ENCODE measurements at regions not wholly inside any gene's neighbourhood (a gene's known extent, or its start where the extent isn't known, plus 50 kb on each side); places are given as distances from the start of the nearest gene placed in this dataset.

DNA sequence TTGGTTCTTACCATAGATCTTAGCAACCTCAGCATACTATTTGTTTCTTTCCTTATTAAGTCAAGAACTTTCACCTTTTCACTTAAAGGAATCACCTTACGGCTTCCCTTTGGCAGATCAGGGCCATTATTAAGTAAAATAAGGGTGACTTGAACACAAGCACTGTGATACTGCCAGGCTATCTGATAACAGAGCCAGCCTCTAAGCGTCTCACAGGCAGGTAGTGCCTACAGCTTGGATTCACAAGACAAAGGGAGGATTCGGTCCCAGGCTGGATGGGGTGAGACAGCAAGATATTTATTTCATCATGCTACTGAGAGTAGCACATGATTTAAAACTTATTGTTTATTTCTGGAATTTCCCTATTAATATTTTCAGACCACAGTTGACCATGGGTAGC is 218.6 kb downstream of the FOXO1 start:
- in situ Hi-C loops (cut with MboI; ENCODE audit: low pct_unique_long_range_greater_than_20kb in 2 of 9, low sequenced_read_pairs in 9 of 9, unreplicated experiment in 9 of 9) = no loop called here
- Histone ChIP-seq H3K27ac (no peak overlapping the region), H3K4me3 (no peak overlapping the region), H3K4me1 (replicated peaks in 1 of 2) (no peaks in the 10 kb centered on the region)
- no peak for ATAC-seq (replicated peaks in 6 of 8)
- 67 to 100% (median 85%) methylated on average over 1 to 3 of the region's 3 CpGs; no CpG with 5 or more reads in 3 of the 10 experiments for WGBS, 10 experiments

DNA sequence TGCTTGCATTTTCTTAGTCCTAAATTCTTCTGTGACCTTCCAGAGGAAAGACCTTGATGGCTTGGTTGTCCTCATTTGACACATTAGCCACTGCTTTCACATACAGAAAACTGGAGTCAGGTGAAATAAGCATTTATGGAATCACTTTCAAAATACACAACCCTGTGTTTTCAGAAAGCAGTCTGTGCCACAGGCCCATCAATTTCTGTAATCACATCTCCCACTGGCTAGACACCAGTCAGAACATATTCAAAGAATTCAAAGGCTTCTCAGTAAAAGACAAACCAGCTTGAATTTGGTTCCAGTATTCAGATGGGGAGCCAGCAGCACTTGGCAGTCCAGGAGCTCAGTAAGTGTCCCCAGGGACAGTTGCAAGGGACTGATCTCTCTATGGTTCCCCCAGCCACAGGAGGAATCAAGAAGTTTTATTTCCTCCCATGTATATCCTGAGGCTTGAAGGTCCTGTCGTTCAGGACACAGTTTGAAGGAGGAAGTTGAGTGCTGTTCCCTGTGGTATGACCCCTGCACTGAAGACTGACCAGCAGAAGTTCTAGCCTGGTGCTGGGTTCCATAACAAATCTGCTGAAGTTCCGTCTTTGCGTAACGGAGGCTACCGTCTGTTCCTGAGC is 214.3 kb downstream of the FOXO1 start:
- WGBS, 10 experiments = 60 to 100% (median 90%) methylated on average over 1 to 5 of the region's 5 CpGs; no CpG with 5 or more reads in 4 of the 10 experiments
- no peak for ATAC-seq (replicated peaks in 6 of 8)
- in situ Hi-C loops (cut with MboI; ENCODE audit: low pct_unique_long_range_greater_than_20kb in 2 of 9, low sequenced_read_pairs in 9 of 9, unreplicated experiment in 9 of 9) = no loop called here
- H3K4me3 ChIP-seq = no peak overlapping the region
- H3K4me1 ChIP-seq (replicated peaks in 1 of 2) = no peaks in the 10 kb centered on the region
- H3K27ac ChIP-seq = no peak overlapping the region

DNA sequence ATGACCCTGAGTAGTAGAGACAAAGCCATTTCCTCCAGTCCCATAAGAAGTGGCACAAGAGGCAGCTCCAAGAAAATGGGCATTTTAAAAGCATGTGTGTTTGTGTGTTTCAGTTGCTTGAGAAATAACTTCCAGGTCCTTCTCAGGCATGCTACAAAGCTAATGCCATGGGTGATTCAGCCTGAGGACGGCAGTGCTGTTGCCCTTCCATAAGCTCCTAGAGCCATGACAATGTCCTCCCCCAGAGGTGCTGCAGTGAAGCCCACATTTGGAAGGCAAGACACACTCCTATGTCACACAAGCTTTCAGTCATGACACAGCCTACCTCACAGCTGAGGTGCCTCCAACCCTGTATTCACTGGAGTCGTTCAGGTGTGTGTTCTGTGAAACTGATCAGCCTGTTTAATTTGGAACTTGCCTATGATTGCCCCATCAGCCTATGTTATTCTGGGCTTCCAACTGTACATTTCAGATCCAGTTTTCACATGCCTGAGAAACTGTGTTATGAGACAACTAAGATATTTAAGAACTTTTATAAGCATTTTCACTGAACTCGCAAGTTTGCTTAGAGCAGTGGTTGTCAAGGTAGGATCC is 213.6 kb downstream of the FOXO1 start:
- no peak overlapping the region for H3K4me3 ChIP-seq
- H3K4me1 ChIP-seq (replicated peaks in 1 of 2) = no peaks in the 10 kb centered on the region
- in situ Hi-C loops (cut with MboI; ENCODE audit: low pct_unique_long_range_greater_than_20kb in 2 of 9, low sequenced_read_pairs in 9 of 9, unreplicated experiment in 9 of 9) = no loop called here
- H3K27ac ChIP-seq = no peak overlapping the region
- no peak for ATAC-seq (replicated peaks in 6 of 8)
- 76 to 100% (median 92%) methylated on average over 1 to 3 of the region's 3 CpGs; no CpG with 5 or more reads in 3 of the 10 experiments for WGBS, 10 experiments

DNA sequence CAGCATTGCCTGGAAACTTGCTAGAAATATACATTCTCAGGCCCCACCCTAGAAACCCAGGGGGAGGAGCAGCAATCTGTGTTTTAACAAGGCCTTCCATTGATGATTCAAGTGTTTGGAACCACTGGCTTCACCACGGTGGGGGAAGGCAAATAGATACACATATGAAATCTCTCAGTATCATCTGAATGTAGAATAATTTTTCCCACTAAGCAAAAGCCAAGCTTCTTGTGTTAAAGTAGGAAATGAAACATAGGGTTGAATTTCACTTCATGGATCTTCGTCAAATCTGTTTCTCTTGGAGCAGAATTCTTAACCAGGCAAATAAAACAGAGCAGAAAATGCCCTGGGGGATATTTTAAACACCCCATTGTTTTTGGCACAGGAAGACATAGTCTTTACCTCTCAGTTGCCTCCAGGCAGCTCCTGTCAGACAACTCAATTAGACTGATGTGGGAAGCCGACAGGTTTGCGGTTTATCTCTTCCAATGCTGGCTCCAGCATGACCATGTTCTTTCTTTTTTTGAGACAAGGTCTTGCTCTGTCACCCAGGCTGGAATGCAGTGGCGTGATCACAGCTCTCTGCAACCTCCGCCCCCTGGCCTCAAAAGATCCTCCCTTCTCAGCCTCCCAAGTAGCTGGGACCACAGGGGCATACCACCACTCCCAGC is 213.0 kb downstream of the FOXO1 start:
- ATAC-seq (replicated peaks in 6 of 8) = peak in 2 of 8 experiments; percentile 38 to 56
- WGBS, 10 experiments = 72 to 94% (median 87%) methylated on average over 1 to 6 of the region's 6 CpGs; no CpG with 5 or more reads in 2 of the 10 experiments
- in situ Hi-C loops (cut with MboI; ENCODE audit: low pct_unique_long_range_greater_than_20kb in 2 of 9, low sequenced_read_pairs in 9 of 9, unreplicated experiment in 9 of 9) = no loop called here

DNA sequence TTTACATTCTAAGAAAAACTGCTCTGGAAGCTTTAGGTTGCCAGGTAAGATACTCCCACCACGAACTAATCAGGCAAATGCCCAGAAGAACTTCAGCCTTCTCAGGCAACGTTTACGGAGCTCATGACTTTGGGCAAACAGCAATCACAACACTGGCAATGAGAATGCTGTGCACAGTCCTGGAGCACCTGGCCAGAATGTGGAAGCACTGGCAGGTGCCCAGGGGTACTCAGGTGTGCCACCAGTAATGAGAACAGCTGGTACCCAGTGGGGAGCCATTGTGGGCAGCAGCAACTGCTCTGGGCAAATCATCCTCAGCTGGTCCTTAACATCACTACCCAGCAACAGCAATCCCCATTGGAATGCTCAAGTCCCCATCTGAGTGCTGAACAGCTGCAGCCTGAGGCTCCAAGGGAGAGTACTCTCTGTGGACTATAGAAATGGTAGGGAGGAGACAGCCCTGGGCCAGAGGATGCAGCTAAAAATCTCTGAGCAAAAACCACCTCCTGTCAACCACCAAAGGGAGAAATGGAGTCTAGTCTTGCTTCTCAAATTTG is 210.0 kb downstream of the FOXO1 start:
- WGBS, 10 experiments = 0 to 55% (median 17%) methylated on average over 1 to 3 of the region's 3 CpGs; no CpG with 5 or more reads in 1 of the 10 experiments
- in situ Hi-C loops (cut with MboI; ENCODE audit: low pct_unique_long_range_greater_than_20kb in 2 of 9, low sequenced_read_pairs in 9 of 9, unreplicated experiment in 9 of 9) = no loop called here
- no peak for ATAC-seq (replicated peaks in 6 of 8)
- Histone ChIP-seq H3K4me3 (no peak overlapping the region), H3K4me1 (replicated peaks in 1 of 2) (no peaks in the 10 kb centered on the region), H3K27ac (no peak overlapping the region)

More for the DNA sequence above, 213.0 kb downstream of the FOXO1 start:
- Histone ChIP-seq H3K4me1 (replicated peaks in 1 of 2) (no peaks in the 10 kb centered on the region), H3K4me3 (no peak overlapping the region), H3K27ac (no peak overlapping the region)

DNA sequence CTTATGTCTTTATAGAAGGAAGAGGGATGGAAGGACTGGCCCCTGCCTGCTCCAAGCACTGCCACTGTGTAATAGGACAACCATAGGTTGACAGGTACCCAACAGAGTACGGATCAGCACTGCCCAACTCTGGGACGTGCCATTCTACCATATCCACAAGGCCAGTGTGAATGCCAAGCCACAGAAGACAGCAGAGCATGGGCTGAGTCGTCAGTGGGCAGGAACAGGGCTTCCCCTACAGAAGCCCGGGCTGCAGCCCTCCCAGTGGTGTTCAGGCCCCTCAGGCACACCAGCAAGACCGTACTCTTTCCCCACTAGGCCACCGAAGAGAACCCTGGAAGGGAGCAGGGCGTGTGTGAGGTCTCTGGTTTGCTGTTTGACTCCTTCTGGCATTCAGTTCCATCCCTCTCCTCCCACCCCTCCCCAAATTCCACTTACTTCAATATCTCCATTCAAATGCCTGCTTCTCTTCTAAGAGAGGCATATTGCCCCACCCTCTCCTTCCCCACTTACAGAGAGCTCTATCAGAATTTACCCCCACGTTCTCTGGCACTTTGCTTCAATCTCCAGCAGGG is 209.4 kb downstream of the FOXO1 start:
- ATAC-seq (replicated peaks in 6 of 8) = no peak
- Histone ChIP-seq H3K4me1 (replicated peaks in 1 of 2) (no peaks in the 10 kb centered on the region), H3K4me3 (no peak overlapping the region), H3K27ac (no peak overlapping the region)
- 35 to 100% (median 57%) methylated on average over 1 to 5 of the region's 8 CpGs; no CpG with 5 or more reads in 3 of the 10 experiments for WGBS, 10 experiments
- in situ Hi-C loops (cut with MboI; ENCODE audit: low pct_unique_long_range_greater_than_20kb in 2 of 9, low sequenced_read_pairs in 9 of 9, unreplicated experiment in 9 of 9) = no loop called here

DNA sequence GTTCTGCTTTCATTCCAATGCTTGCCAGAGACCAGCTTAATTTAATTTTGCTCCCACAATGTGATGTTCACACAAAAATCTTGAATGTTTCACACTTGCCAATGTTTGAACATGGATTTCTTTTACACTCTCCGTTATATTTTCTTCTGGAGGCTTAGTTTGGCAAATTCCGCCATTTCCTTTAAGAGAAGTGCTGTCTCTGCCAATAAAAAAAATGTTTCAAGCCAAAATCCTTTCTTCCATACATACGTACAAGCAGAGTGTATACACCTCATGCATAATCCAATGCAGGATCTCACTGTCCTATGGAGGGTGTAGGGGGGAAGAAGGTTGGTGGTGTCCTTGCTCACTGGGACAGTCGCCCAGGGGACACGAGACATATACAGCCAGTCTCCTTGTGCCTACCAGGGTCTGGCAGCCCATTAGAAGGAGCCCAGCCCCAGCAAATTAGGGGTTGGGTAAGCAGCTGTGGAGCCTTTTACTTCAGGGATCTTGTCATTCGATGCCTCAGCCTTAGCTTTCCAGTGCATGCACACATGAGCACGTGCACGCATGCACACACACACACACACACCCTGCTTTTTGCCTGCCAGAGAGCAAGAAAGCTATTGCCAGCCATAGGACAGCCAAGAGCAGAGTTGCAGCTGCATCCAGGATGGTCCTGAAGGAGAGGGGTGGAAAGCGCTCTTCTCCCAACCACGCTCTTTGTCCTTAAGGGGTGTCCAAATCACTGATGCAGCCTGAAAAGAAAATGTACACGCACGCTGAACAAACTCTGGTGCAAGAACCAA is 208.3 kb downstream of the FOXO1 start:
- ATAC-seq (replicated peaks in 6 of 8) = peak in 4 of 8 experiments; percentile 20 to 52 (median 40)
- Histone ChIP-seq H3K4me1 (replicated peaks in 1 of 2) (no peaks in the 10 kb centered on the region), H3K4me3 (no peak overlapping the region), H3K27ac (no peak overlapping the region)
- WGBS, 10 experiments = 41 to 100% (median 92%) methylated on average over 1 to 6 of the region's 12 CpGs; no CpG with 5 or more reads in 1 of the 10 experiments
- in situ Hi-C loops (cut with MboI; ENCODE audit: low pct_unique_long_range_greater_than_20kb in 2 of 9, low sequenced_read_pairs in 9 of 9, unreplicated experiment in 9 of 9) = no loop called here

DNA sequence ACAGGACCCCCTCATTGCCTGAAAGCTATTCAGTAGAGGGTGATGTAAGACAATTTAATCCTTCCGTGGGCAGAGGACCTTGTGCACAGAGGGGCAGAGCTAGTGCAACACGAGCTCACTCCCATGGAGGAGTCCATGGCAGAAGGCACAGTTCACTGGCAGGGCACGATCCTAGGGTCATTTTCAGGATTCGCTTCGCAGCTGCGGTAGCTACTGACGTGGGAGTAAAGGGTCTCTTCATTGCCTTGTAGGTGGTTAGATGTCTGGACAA is 207.8 kb downstream of the FOXO1 start:
- 0 to 96% (median 72%) methylated on average over 1 to 7 of the region's 7 CpGs; no CpG with 5 or more reads in 2 of the 10 experiments for WGBS, 10 experiments
- H3K4me3 ChIP-seq = no peak overlapping the region
- peak in 2 of 8 experiments; percentile 54 to 66 for ATAC-seq (replicated peaks in 6 of 8)
- H3K4me1 ChIP-seq (replicated peaks in 1 of 2) = no peaks in the 10 kb centered on the region
- in situ Hi-C loops (cut with MboI; ENCODE audit: low pct_unique_long_range_greater_than_20kb in 2 of 9, low sequenced_read_pairs in 9 of 9, unreplicated experiment in 9 of 9) = no loop called here
- no peak overlapping the region for H3K27ac ChIP-seq

DNA sequence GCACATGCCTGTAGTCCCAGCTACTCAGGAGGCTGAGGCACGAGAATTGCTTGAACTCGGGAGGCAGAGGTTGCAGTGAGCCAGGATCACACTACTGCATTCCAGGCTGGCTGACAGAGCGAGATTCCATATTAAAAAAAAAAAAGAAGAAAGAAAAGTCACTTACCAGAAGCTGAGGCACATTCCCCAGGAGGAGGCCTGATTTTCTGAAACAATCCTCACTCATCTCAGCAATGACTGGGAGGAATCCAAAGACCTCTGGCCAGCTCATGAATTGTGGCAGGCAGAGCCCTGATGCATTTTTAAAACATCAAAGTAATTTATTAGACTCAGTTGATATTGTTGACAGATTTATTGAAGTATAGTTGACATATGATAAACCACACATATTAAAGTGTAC is 206.3 kb downstream of the FOXO1 start:
- peak in 2 of 8 experiments; percentile 35 to 67 for ATAC-seq (replicated peaks in 6 of 8)
- H3K4me1 ChIP-seq (replicated peaks in 1 of 2) = no peaks in the 10 kb centered on the region
- WGBS, 10 experiments = 17 to 100% (median 73%) methylated on average over 1 to 3 of the region's 3 CpGs; no CpG with 5 or more reads in 4 of the 10 experiments
- in situ Hi-C loops (cut with MboI; ENCODE audit: low pct_unique_long_range_greater_than_20kb in 2 of 9, low sequenced_read_pairs in 9 of 9, unreplicated experiment in 9 of 9) = no loop called here
- no peak overlapping the region for H3K4me3 ChIP-seq
- H3K27ac ChIP-seq = no peak overlapping the region

DNA sequence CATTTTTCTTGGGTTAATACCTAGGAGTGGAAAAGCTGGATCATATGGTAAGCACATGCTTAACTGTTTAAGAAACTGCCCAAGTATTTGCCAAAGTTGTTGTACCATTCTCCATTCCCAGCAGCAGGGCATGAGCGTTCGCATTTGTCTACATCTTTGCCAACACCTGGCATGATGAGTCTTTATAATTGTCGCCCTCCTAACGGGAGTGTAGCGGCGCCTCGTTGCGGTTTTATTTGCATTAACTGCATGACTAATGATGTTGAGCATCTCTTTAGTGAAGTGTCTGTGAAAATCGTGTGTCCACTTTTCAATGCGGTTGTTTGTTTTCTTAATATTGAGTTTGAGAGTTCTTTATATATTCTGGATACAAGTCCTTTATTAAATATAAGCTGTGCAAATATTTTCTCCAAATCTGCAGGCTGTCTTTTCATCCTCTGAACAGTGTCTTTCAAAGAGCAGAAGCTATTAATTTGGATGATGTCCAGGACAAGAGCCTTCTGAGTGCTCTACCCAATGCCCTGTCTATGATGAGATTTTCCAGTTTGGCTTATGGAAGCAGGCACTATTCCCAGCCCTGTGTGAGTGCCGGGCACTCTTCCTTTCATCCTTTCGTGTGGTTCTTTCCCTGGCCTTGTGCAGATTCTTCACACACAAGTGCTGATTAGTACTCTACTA is 202.0 kb downstream of the FOXO1 start:
- peak in 1 of 8 experiments; percentile 33 for ATAC-seq (replicated peaks in 6 of 8)
- Histone ChIP-seq H3K27ac (no peak overlapping the region), H3K4me1 (replicated peaks in 1 of 2) (no peaks in the 10 kb centered on the region), H3K4me3 (no peak overlapping the region)
- in situ Hi-C loops (cut with MboI; ENCODE audit: low pct_unique_long_range_greater_than_20kb in 2 of 9, low sequenced_read_pairs in 9 of 9, unreplicated experiment in 9 of 9) = no loop called here
- WGBS, 10 experiments = 2 to 97% (median 84%) methylated on average over 2 to 11 of the region's 12 CpGs

DNA sequence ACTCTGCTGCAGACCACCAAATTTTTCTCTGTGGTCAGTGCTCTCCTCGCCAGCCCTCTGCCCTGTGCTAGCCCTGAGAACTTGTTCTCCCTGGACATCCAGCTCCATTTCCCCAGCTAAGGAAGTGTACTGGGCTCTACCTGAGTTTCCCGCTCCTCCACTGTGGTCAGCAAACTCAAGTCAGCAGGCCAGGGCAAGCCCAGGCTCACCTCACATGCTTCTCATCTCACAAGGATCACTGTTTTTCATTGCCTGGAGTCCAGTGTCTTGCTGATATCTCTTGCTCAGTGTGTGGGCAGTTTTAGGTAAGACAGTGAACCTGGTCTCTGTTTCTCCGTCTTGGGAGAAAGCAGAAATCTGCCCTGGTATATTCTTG is 201.4 kb downstream of the FOXO1 start:
- no peak overlapping the region for H3K27ac ChIP-seq
- no peak for ATAC-seq (replicated peaks in 6 of 8)
- H3K4me3 ChIP-seq = no peak overlapping the region
- H3K4me1 ChIP-seq (replicated peaks in 1 of 2) = no peaks in the 10 kb centered on the region
- 69 to 100% (median 87%) methylated on average over 1 to 3 of the region's 3 CpGs; no CpG with 5 or more reads in 5 of the 10 experiments for WGBS, 10 experiments
- in situ Hi-C loops (cut with MboI; ENCODE audit: low pct_unique_long_range_greater_than_20kb in 2 of 9, low sequenced_read_pairs in 9 of 9, unreplicated experiment in 9 of 9) = no loop called here

DNA sequence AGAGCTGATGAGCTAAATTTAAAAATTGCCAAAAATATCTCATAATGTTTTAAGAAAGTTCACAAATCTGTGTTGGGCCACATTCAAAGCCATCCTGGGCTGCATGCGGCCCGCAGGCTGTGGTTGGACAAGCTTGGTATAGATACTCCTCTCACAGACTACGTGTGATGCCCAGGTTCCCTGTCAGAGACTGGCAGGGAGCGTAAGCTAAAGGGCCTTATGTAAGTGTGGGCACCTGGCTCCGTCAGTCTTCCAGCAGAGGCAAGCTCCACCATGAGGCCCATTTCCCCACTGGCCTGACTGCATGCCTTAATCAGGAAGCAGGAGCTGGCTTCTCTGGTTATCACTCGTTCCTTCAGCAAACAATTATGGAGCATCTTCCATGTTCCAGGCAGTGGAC is 200.2 kb downstream of the FOXO1 start:
- Histone ChIP-seq H3K4me1 (replicated peaks in 1 of 2) (no peaks in the 10 kb centered on the region), H3K27ac (no peak overlapping the region), H3K4me3 (no peak overlapping the region)
- ATAC-seq (replicated peaks in 6 of 8) = no peak
- in situ Hi-C loops (cut with MboI; ENCODE audit: low pct_unique_long_range_greater_than_20kb in 2 of 9, low sequenced_read_pairs in 9 of 9, unreplicated experiment in 9 of 9) = no loop called here
- 20 to 96% (median 57%) methylated on average over 1 to 5 of the region's 6 CpGs; no CpG with 5 or more reads in 5 of the 10 experiments for WGBS, 10 experiments

All from motor neuron (in vitro differentiated cells).